NB4 (cell line): ENCODE measurements at regions not wholly inside any gene's neighbourhood (a gene's known extent, or its start where the extent isn't known, plus 50 kb on each side); places are given as distances from the start of the nearest gene placed in this dataset.

Source experiments
- TF ChIP-seq, protein P1 (sequence below): IDR thresholded peaks from 2 replicates; pipeline ENCODE4 v1.6.1; 2011; ENCODE audit warnings: low read depth, low read length
- TF ChIP-seq, protein P2 (sequence below): IDR thresholded peaks from one replicate; pipeline ENCODE4 v1.5.1; 2012; ENCODE audit warnings: low read depth, low read length

- TF ChIP-seq, protein P1, sequence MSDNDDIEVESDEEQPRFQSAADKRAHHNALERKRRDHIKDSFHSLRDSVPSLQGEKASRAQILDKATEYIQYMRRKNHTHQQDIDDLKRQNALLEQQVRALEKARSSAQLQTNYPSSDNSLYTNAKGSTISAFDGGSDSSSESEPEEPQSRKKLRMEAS = no peak
- TF ChIP-seq, protein P2, sequence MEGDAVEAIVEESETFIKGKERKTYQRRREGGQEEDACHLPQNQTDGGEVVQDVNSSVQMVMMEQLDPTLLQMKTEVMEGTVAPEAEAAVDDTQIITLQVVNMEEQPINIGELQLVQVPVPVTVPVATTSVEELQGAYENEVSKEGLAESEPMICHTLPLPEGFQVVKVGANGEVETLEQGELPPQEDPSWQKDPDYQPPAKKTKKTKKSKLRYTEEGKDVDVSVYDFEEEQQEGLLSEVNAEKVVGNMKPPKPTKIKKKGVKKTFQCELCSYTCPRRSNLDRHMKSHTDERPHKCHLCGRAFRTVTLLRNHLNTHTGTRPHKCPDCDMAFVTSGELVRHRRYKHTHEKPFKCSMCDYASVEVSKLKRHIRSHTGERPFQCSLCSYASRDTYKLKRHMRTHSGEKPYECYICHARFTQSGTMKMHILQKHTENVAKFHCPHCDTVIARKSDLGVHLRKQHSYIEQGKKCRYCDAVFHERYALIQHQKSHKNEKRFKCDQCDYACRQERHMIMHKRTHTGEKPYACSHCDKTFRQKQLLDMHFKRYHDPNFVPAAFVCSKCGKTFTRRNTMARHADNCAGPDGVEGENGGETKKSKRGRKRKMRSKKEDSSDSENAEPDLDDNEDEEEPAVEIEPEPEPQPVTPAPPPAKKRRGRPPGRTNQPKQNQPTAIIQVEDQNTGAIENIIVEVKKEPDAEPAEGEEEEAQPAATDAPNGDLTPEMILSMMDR = no peak
Measured at GRCh38 chr10:64476506-64476905, 955.3 kb downstream of the REEP3 start.
